ENCODE measurements at regions not wholly inside any gene's neighbourhood (a gene's known extent, or its start where the extent isn't known, plus 50 kb on each side); places are given as distances from the start of the nearest gene placed in this dataset.
"Not testable (repeated sequence)": the region's sequence is repeated elsewhere in the genome, so short reads cannot be mapped to it uniquely, and the experiment has no call there.

- no peak overlapping the region for H3K27ac ChIP-seq (ENCODE audit: low read length)
- H3F3A ChIP-seq (ENCODE audit: insufficient read depth, low read length, poor library complexity, severe bottlenecking): no peaks in the 10 kb centered on the region
- no peak for TF ChIP-seq RAD21 (conservative IDR thresholded peaks at IDR 0.05)
Measured at GRCh38 chr16:29182501-29182900, 197.6 kb downstream of the LAT start.

GRCh38 chr16:29181921-29182411 is 197.1 kb downstream of the LAT start:
- not testable (repeated sequence) for H4K20me1 ChIP-seq (ENCODE audit: insufficient read depth); H2AFZ ChIP-seq (ENCODE audit: low read depth, low read length); H3F3A ChIP-seq (ENCODE audit: insufficient read depth, low read length, poor library complexity, severe bottlenecking); H3K27ac ChIP-seq (ENCODE audit: low read length); H3K4me3 ChIP-seq (ENCODE audit: low read length); H3K27me3 ChIP-seq (ENCODE audit: insufficient read depth, low read depth, low read length); H3K36me3 ChIP-seq (ENCODE audit: insufficient read depth, low read length); H3K9me2 ChIP-seq (ENCODE audit: insufficient read depth, low read length); H3K4me2 ChIP-seq (ENCODE audit: low read length); H3K9ac ChIP-seq (ENCODE audit: low read length); H3K79me2 ChIP-seq (replicated peaks; ENCODE audit: insufficient read depth, low read length); H3K9me3 ChIP-seq (ENCODE audit: low read length)

More at GRCh38 chr16:29182501-29182900, 197.6 kb downstream of the LAT start:
- Histone ChIP-seq H3K36me3 (ENCODE audit: insufficient read depth, low read length) (no peaks in the 10 kb centered on the region), H3K4me2 (ENCODE audit: low read length) (no peak overlapping the region), H3K9ac (ENCODE audit: low read length) (no peak overlapping the region), H3K4me3 (ENCODE audit: low read length) (no peak overlapping the region), H3K27me3 (ENCODE audit: insufficient read depth, low read depth, low read length) (no peaks in the 10 kb centered on the region), H2AFZ (ENCODE audit: low read depth, low read length) (no peak overlapping the region), H3K79me2 (replicated peaks; ENCODE audit: insufficient read depth, low read length) (no peaks in the 10 kb centered on the region), H3K9me3 (ENCODE audit: low read length) (no peaks in the 10 kb centered on the region), H3K9me2 (ENCODE audit: insufficient read depth, low read length) (no peaks in the 10 kb centered on the region), H4K20me1 (ENCODE audit: insufficient read depth) (no peaks in the 10 kb centered on the region)

DNA sequence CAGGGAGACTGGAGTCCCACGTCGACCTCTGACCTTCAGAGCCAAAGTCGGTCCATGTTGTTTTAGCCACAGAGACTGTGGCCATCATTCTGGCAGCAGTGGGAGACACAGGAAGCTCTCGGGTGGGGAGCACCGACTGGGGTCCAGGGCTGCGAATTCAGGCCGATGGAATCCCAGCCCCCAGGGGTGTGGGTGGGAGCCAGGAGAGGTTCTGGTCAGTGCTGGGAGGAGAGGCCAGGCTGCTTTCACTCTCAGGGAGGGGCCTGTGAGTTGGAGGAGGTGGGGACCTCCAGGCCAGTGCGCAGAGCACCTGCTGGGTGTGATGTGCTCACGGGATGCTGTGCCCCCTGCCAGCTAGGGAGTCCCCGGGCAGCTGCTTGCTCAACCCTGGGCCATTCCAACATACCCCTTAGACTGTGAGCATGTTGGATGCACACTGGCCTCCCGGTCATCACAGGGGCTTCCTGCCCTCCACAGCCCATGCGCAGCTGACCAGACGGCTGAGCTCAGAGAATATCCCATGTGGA is 196.5 kb downstream of the LAT start:
- H3K79me2 ChIP-seq (replicated peaks; ENCODE audit: insufficient read depth, low read length); H3K4me2 ChIP-seq (ENCODE audit: low read length); H3K27ac ChIP-seq (ENCODE audit: low read length); H2AFZ ChIP-seq (ENCODE audit: low read depth, low read length); H3K9me3 ChIP-seq (ENCODE audit: low read length); H3K36me3 ChIP-seq (ENCODE audit: insufficient read depth, low read length); H3K9ac ChIP-seq (ENCODE audit: low read length); H3K27me3 ChIP-seq (ENCODE audit: insufficient read depth, low read depth, low read length); H4K20me1 ChIP-seq (ENCODE audit: insufficient read depth); H3K4me3 ChIP-seq (ENCODE audit: low read length); H3F3A ChIP-seq (ENCODE audit: insufficient read depth, low read length, poor library complexity, severe bottlenecking); H3K9me2 ChIP-seq (ENCODE audit: insufficient read depth, low read length): not testable (repeated sequence)

DNA sequence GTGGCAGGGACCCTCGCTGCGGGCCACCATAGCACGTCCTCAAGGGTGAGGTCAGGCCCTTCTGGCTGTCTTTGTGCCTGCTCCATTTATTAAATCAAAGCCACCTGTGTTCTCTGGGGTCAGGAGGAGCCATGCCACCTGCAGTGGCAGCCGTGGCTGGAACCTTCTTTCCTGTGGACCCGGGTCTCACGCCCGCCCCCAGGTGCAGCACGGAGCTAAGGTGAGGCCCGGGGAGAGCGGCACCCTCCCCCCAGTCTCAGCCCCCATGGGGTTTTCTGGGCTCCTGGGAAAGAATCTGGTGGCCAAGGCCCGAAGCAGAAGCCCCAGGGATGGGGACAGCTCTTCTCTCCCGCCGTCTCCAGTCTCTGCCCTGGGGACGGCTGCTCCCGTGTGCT is 195.4 kb downstream of the LAT start:
- not testable (repeated sequence) for H3K9me3 ChIP-seq (ENCODE audit: low read length); H3F3A ChIP-seq (ENCODE audit: insufficient read depth, low read length, poor library complexity, severe bottlenecking); H3K9ac ChIP-seq (ENCODE audit: low read length)

DNA sequence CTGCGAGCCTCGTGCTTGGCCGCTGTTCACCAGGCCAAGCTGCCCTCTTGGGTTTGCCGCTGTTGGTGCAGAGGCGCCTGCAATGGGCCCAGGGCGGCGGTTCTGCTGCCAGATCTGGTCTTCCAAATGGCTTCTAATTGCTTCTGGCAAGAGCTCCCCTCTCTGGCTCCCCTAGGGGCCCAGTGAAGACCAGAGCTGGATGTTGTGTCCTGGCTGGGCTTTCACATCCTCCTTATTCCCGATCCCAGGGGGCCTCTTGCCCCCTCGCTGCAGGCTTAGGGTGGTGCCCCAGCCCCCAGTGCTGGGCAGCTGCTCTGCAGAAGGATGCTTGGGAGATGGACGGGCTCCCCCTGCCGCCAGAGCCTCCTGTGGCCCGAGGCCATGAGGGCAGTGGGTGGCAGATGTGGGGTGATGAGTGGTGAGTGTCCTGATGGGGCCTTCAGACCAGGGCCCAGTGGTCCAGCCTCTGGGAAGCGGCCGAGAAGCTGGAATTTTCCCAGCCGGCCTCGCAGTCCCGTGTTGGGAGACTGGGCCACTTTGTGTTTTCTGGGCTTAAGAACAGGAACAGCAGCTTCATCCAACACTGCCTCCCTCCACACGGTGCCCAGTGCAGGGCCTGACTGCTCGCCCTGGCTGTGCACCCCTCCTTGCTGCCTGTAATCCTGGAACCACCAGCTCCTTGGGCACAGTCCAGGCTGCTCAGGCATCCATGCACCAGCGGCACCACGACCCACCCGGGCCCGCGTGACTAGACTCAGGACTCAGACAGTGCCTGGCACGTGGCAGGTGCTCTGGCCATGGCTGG is 194.8 kb downstream of the LAT start:
- H3K79me2 ChIP-seq (replicated peaks; ENCODE audit: insufficient read depth, low read length); H3K9ac ChIP-seq (ENCODE audit: low read length); H4K20me1 ChIP-seq (ENCODE audit: insufficient read depth); H3K36me3 ChIP-seq (ENCODE audit: insufficient read depth, low read length); H3K4me2 ChIP-seq (ENCODE audit: low read length); H3K27me3 ChIP-seq (ENCODE audit: insufficient read depth, low read depth, low read length); H2AFZ ChIP-seq (ENCODE audit: low read depth, low read length); H3K27ac ChIP-seq (ENCODE audit: low read length); H3K9me2 ChIP-seq (ENCODE audit: insufficient read depth, low read length); H3K9me3 ChIP-seq (ENCODE audit: low read length); H3F3A ChIP-seq (ENCODE audit: insufficient read depth, low read length, poor library complexity, severe bottlenecking); H3K4me3 ChIP-seq (ENCODE audit: low read length): not testable (repeated sequence)

More for the DNA sequence above, 195.4 kb downstream of the LAT start:
- not testable (repeated sequence) for H3K4me2 ChIP-seq (ENCODE audit: low read length); H4K20me1 ChIP-seq (ENCODE audit: insufficient read depth); H3K27ac ChIP-seq (ENCODE audit: low read length); H3K79me2 ChIP-seq (replicated peaks; ENCODE audit: insufficient read depth, low read length); H3K9me2 ChIP-seq (ENCODE audit: insufficient read depth, low read length); H2AFZ ChIP-seq (ENCODE audit: low read depth, low read length); H3K4me3 ChIP-seq (ENCODE audit: low read length); H3K36me3 ChIP-seq (ENCODE audit: insufficient read depth, low read length); H3K27me3 ChIP-seq (ENCODE audit: insufficient read depth, low read depth, low read length)

DNA sequence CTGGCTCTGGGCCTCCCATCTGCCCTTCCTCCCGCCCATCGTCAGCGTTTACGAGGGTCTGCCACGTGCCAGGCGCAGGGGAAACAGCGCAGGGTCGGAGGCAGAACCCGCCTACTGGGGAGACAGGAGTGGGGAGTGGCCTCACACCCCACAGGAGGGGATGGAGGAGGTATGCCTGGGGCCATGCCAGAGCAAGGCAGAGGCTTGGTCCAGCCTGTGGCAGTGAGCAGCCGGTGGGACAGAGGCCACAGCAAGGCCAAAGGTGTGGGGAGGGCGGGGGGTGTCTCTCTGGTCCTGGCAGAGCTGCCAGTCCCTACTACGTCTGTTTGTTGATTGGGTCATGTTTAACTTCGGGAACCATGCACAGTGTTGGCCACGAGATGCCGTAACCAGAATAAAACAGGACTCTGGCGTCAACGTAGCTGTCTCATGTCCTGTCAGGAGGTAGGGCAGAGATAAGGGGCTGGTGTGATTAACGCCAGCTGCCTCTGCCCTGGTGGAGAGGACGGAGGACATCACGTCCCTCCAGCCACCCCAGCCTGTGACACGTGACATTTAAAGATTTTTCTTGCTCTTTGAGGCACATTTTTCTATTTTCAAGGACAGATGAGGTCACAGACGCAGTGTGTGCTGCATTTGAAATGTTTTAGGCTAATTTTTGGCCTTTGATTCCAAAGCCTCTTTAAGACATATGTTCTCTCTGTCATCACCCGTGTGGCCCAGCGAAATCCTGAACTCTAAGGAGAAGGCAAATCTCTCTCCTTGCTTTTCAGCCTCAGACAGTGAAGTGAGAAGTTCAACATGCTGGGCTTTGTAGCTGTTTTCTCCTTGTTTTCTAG is 193.3 kb downstream of the LAT start:
- not testable (repeated sequence) for H2AFZ ChIP-seq (ENCODE audit: low read depth, low read length); H3K36me3 ChIP-seq (ENCODE audit: insufficient read depth, low read length); H4K20me1 ChIP-seq (ENCODE audit: insufficient read depth); H3K4me2 ChIP-seq (ENCODE audit: low read length); H3K79me2 ChIP-seq (replicated peaks; ENCODE audit: insufficient read depth, low read length); H3K27me3 ChIP-seq (ENCODE audit: insufficient read depth, low read depth, low read length); H3K9me2 ChIP-seq (ENCODE audit: insufficient read depth, low read length); H3F3A ChIP-seq (ENCODE audit: insufficient read depth, low read length, poor library complexity, severe bottlenecking); H3K9me3 ChIP-seq (ENCODE audit: low read length)
- peak overlapping the region; percentile 10 for H3K4me3 ChIP-seq (ENCODE audit: low read length)
- H3K9ac ChIP-seq (ENCODE audit: low read length): peak overlapping the region; percentile 20
- H3K27ac ChIP-seq (ENCODE audit: low read length): peak overlapping the region; percentile 31
